Liver (tissue), 8 donors: ENCODE measurements at regions not wholly inside any gene's neighbourhood (a gene's known extent, or its start where the extent isn't known, plus 50 kb on each side); places are given as distances from the start of the nearest gene placed in this dataset.

Experiments
- DNase-seq: peaks from one replicate; pipeline ENCODE4 v3.0.0-alpha.2; 2017; ENCODE audit warnings: low spot score
- H3K27ac ChIP-seq, 2 donors: one replicate each; pipeline ENCODE4 v1.7.0; 2013; ENCODE audit warnings: inconsistent platforms in 2 of 2, low read length in 2 of 2, control low read depth in 1 of 2, low read depth in 1 of 2, mild to moderate bottlenecking in 1 of 2
- H3K27me3 ChIP-seq, 4 donors: one replicate each; pipeline versions ENCODE4 v1.6.1 to v1.7.0; 2013; ENCODE audit warnings: low read length in 3 of 4, inconsistent platforms in 1 of 4, mild to moderate bottlenecking in 1 of 4, moderate library complexity in 1 of 4; ENCODE audit not compliant: control insufficient read depth in 4 of 4, insufficient read depth in 4 of 4
- H3K36me3 ChIP-seq, 4 donors: one replicate each; pipeline versions ENCODE4 v1.6.1 to v1.7.0; 2013; ENCODE audit warnings: low read length in 3 of 4, mild to moderate bottlenecking in 3 of 4, low read depth in 1 of 4, moderate library complexity in 1 of 4; ENCODE audit not compliant: control insufficient read depth in 4 of 4, insufficient read depth in 3 of 4
- H3K4me1 ChIP-seq, 4 donors: one replicate each; pipeline versions ENCODE4 v1.6.1 to v1.7.0; 2013; ENCODE audit warnings: low read length in 3 of 4, mild to moderate bottlenecking in 3 of 4, moderate library complexity in 1 of 4; ENCODE audit not compliant: control insufficient read depth in 4 of 4, insufficient read depth in 4 of 4
- H3K4me3 ChIP-seq, 3 donors: one replicate each; pipeline versions ENCODE4 v1.6.1 to v1.7.0; 2013; ENCODE audit warnings: low read length in 3 of 3, control low read depth in 1 of 3, low read depth in 1 of 3, mild to moderate bottlenecking in 1 of 3
- H3K9ac ChIP-seq, 2 donors: one replicate each; pipeline ENCODE4 v1.7.0; 2013; ENCODE audit warnings: low read length in 2 of 2, mild to moderate bottlenecking in 2 of 2, moderate library complexity in 2 of 2, control low read depth in 1 of 2, low read depth in 1 of 2
- H3K9me3 ChIP-seq, 4 donors: one replicate each; pipeline versions ENCODE4 v1.6.1 to v1.7.0; 2013; ENCODE audit warnings: low read length in 3 of 4; ENCODE audit not compliant: control insufficient read depth in 4 of 4
- ATF3 ChIP-seq: IDR thresholded peaks from 2 replicates; pipeline ENCODE4 v1.6.1; 2016; ENCODE audit warnings: antibody characterized with exemption
- EGR1 ChIP-seq, 2 donors: IDR thresholded peaks; 2 replicates each; pipeline ENCODE4 v1.6.1; 2016 to 2018; ENCODE audit warnings: antibody characterized with exemption in 2 of 2, low read depth in 2 of 2
- FOXA1 ChIP-seq: IDR thresholded peaks from 2 replicates; pipeline ENCODE4 v1.6.1; 2016; ENCODE audit warnings: antibody characterized with exemption
- FOXA2 ChIP-seq: IDR thresholded peaks from 2 replicates; pipeline ENCODE4 v1.6.1; 2016; ENCODE audit warnings: antibody characterized with exemption
- GABPA ChIP-seq, 2 donors: IDR thresholded peaks in 1 of 2; conservative IDR thresholded peaks in 1 of 2; 2 replicates each; pipeline ENCODE4 v1.6.1; 2016; ENCODE audit warnings: antibody characterized with exemption in 2 of 2, mild to moderate bottlenecking in 1 of 2, moderate library complexity in 1 of 2
- HNF4A ChIP-seq, 2 donors: conservative IDR thresholded peaks; 2 replicates each; pipeline ENCODE4 v1.6.1; 2016; ENCODE audit warnings: antibody characterized with exemption in 2 of 2, mild to moderate bottlenecking in 2 of 2
- HNF4G ChIP-seq: IDR thresholded peaks from 2 replicates; pipeline ENCODE4 v1.6.1; 2016; ENCODE audit warnings: antibody characterized with exemption
- JUND ChIP-seq, 2 donors: IDR thresholded peaks; 2 replicates each; pipeline ENCODE4 v1.6.1; 2016; ENCODE audit warnings: antibody characterized with exemption in 2 of 2
- MAX ChIP-seq: IDR thresholded peaks from 2 replicates; pipeline ENCODE4 v1.6.1; 2016; ENCODE audit warnings: antibody characterized with exemption
- NR2F2 ChIP-seq: IDR thresholded peaks from 2 replicates; pipeline ENCODE4 v1.6.1; 2016; ENCODE audit warnings: antibody characterized with exemption
- RAD21 ChIP-seq, 2 donors: IDR thresholded peaks; 2 replicates each; pipeline ENCODE4 v1.6.1; 2016; ENCODE audit warnings: antibody characterized with exemption in 2 of 2, mild to moderate bottlenecking in 2 of 2
- RXRA ChIP-seq, 2 donors: IDR thresholded peaks; 2 replicates each; pipeline ENCODE4 v1.6.1; 2017 to 2018; ENCODE audit warnings: antibody characterized with exemption in 2 of 2, mild to moderate bottlenecking in 1 of 2
- SP1 ChIP-seq: IDR thresholded peaks from 2 replicates; pipeline ENCODE4 v1.6.1; 2018; ENCODE audit warnings: antibody characterized with exemption, mild to moderate bottlenecking
- TAF1 ChIP-seq: conservative IDR thresholded peaks from 2 replicates; pipeline ENCODE4 v1.6.1; 2016; ENCODE audit warnings: antibody characterized with exemption, mild to moderate bottlenecking
- YY1 ChIP-seq: IDR thresholded peaks from 2 replicates; pipeline ENCODE4 v1.6.1; 2016; ENCODE audit warnings: antibody characterized with exemption, mild to moderate bottlenecking
- whole genome bisulfite sequencing: extraction: QIAGEN DNeasy Blood & Tissue Kit; methylation state at CpG from one replicate; pipeline ENCODE4 v1.1.7; 2013; 5-methylcytosine and 5-hydroxymethylcytosine counted together
- TF ChIP-seq, protein P1 (sequence below): fragments of 150-350 bp; IDR thresholded peaks from 2 replicates; pipeline ENCODE4 v1.5.1; 2017; ENCODE audit warnings: improper control_type of control experiment, low read depth, low read length; ENCODE audit not compliant: missing input control
- TF ChIP-seq, protein P2 (sequence below): IDR thresholded peaks from 2 replicates; pipeline ENCODE4 v1.6.1; 2016; ENCODE audit warnings: antibody characterized with exemption, mild to moderate bottlenecking
- TF ChIP-seq, protein P3 (sequence below): IDR thresholded peaks from 2 replicates; pipeline ENCODE4 v1.6.1; 2016; ENCODE audit warnings: antibody characterized with exemption
- donor health status: healthy.
- donor health status: healthy.
- donor health status: healthy.
- donor health status: healthy.
- donor health status: healthy.

DNA sequence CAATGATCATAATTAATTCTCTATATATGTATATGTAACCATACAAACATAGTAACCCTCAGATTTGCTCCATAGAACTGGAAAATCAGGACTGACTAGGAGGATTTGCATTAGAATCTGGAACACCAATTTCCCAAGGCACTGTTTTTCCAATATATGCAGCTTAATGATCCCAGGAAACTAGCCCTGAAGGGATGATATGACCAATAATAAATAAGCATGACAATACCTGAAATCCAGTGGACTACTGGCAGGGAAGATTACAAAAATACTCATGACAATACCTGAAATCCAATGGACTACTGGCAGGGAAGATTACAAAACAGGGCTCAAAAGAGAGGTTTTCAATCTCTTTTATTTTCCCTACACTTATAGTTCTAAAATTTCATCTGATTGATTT is 98.4 kb downstream of the PCDH7 start:
- Histone ChIP-seq H3K27ac (no peak overlapping the region), H3K4me1 (no peaks in the 10 kb centered on the region), H3K9me3 (no peaks in the 10 kb centered on the region), H3K36me3 (no peaks in the 10 kb centered on the region), H3K4me3 (no peak overlapping the region), H3K27me3 (no peaks in the 10 kb centered on the region), H3K9ac (no peak overlapping the region)
- DNase-seq = no peak
- TF ChIP-seq ATF3 (no peak), MAX (no peak), HNF4A (conservative IDR thresholded peaks at IDR 0.05) (no peak), HNF4G (no peak)

- no peak overlapping the region for H3K27ac ChIP-seq
- no peak for TF ChIP-seq GABPA (IDR thresholded peaks at IDR 0.05 in 1 of 2, conservative IDR thresholded peaks at IDR 0.05 in 1 of 2)
- TF ChIP-seq, protein P1, sequence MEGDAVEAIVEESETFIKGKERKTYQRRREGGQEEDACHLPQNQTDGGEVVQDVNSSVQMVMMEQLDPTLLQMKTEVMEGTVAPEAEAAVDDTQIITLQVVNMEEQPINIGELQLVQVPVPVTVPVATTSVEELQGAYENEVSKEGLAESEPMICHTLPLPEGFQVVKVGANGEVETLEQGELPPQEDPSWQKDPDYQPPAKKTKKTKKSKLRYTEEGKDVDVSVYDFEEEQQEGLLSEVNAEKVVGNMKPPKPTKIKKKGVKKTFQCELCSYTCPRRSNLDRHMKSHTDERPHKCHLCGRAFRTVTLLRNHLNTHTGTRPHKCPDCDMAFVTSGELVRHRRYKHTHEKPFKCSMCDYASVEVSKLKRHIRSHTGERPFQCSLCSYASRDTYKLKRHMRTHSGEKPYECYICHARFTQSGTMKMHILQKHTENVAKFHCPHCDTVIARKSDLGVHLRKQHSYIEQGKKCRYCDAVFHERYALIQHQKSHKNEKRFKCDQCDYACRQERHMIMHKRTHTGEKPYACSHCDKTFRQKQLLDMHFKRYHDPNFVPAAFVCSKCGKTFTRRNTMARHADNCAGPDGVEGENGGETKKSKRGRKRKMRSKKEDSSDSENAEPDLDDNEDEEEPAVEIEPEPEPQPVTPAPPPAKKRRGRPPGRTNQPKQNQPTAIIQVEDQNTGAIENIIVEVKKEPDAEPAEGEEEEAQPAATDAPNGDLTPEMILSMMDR = no peak
- TF ChIP-seq NR2F2 = no peak
- TF ChIP-seq YY1 = no peak
- TF ChIP-seq RXRA (IDR thresholded peaks at IDR 0.05) = no peak
- TF ChIP-seq TAF1 = no peak
- no peak for TF ChIP-seq HNF4A (conservative IDR thresholded peaks at IDR 0.05)
- no peak for TF ChIP-seq MAX
- TF ChIP-seq JUND (IDR thresholded peaks at IDR 0.05) = no peak
- no peak for TF ChIP-seq RAD21 (IDR thresholded peaks at IDR 0.05)
- no peak for TF ChIP-seq EGR1 (IDR thresholded peaks at IDR 0.05; ENCODE audit: low read depth in 2 of 2)
- no peak for TF ChIP-seq FOXA2
- no peak for TF ChIP-seq FOXA1
- no peak for TF ChIP-seq SP1
- no peak for TF ChIP-seq ATF3
- TF ChIP-seq, protein P2, sequence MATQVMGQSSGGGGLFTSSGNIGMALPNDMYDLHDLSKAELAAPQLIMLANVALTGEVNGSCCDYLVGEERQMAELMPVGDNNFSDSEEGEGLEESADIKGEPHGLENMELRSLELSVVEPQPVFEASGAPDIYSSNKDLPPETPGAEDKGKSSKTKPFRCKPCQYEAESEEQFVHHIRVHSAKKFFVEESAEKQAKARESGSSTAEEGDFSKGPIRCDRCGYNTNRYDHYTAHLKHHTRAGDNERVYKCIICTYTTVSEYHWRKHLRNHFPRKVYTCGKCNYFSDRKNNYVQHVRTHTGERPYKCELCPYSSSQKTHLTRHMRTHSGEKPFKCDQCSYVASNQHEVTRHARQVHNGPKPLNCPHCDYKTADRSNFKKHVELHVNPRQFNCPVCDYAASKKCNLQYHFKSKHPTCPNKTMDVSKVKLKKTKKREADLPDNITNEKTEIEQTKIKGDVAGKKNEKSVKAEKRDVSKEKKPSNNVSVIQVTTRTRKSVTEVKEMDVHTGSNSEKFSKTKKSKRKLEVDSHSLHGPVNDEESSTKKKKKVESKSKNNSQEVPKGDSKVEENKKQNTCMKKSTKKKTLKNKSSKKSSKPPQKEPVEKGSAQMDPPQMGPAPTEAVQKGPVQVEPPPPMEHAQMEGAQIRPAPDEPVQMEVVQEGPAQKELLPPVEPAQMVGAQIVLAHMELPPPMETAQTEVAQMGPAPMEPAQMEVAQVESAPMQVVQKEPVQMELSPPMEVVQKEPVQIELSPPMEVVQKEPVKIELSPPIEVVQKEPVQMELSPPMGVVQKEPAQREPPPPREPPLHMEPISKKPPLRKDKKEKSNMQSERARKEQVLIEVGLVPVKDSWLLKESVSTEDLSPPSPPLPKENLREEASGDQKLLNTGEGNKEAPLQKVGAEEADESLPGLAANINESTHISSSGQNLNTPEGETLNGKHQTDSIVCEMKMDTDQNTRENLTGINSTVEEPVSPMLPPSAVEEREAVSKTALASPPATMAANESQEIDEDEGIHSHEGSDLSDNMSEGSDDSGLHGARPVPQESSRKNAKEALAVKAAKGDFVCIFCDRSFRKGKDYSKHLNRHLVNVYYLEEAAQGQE = no peak
- TF ChIP-seq, protein P3, sequence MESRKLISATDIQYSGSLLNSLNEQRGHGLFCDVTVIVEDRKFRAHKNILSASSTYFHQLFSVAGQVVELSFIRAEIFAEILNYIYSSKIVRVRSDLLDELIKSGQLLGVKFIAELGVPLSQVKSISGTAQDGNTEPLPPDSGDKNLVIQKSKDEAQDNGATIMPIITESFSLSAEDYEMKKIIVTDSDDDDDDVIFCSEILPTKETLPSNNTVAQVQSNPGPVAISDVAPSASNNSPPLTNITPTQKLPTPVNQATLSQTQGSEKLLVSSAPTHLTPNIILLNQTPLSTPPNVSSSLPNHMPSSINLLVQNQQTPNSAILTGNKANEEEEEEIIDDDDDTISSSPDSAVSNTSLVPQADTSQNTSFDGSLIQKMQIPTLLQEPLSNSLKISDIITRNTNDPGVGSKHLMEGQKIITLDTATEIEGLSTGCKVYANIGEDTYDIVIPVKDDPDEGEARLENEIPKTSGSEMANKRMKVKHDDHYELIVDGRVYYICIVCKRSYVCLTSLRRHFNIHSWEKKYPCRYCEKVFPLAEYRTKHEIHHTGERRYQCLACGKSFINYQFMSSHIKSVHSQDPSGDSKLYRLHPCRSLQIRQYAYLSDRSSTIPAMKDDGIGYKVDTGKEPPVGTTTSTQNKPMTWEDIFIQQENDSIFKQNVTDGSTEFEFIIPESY = no peak
- no peak for TF ChIP-seq HNF4G
- H3K9ac ChIP-seq = no peak overlapping the region
- no peak for DNase-seq
- WGBS = 66% methylated on average over 4 of the region's 4 CpGs
- H3K36me3 ChIP-seq = no peaks in the 10 kb centered on the region
- no peaks in the 10 kb centered on the region for H3K27me3 ChIP-seq
- no peaks in the 10 kb centered on the region for H3K4me1 ChIP-seq
- no peaks in the 10 kb centered on the region for H3K9me3 ChIP-seq
- H3K4me3 ChIP-seq = no peak overlapping the region
Observed at GRCh38 chr4:30821275-30821674, 101.1 kb downstream of the PCDH7 start.
